Iris pigment epithelial cell (primary cell): ENCODE measurements at regions not wholly inside any gene's neighbourhood (a gene's known extent, or its start where the extent isn't known, plus 50 kb on each side); places are given as distances from the start of the nearest gene placed in this dataset.
"Not testable (repeated sequence)": the region's sequence is repeated elsewhere in the genome, so short reads cannot be mapped to it uniquely, and the experiment has no call there.

Source experiments
- DNase-seq: peaks from one replicate; pipeline ENCODE4 v3.0.0-alpha.2; 2011; ENCODE audit warnings: low read depth

DNA sequence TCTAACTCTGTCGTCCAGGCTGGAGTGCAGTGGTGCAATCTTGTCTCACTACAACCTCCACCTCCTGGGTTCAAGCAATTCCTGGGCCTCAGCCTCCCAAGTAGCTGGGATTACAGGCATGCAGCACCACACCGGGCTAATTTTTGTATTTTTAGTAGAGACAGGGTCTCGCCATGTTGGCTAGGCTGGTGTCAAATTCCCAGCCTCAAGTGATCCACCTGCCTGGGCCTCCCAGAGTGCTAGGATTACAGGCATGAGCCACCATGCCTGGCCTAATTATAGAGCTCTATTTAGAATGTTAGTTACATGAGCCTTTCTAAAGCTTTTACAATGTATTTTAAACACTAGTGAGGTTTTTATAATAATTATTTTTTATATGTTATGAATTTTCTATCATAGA, 1346.4 kb downstream of the TECRL start:
- DNase-seq: not testable (repeated sequence)

DNA sequence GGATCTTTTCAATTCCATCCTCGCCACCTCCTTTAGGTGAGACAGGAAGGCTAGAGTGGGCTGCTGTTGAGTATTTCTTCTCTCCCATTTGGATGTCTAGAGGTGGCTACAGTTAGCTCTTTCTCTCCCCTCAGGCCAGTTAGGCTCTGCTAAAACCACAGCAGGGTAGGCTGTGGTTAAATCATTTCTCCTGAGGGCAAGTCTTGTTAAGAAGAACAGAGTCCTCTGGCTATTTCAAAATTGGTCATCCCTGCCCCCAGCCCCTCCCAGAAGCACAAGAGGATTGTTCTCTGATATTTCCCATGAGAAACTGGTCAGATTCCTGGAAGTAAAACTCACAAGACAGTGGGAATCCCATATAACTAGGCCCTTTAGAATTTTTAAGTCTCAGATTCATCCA, 1359.5 kb downstream of the TECRL start:
- no peak for DNase-seq

DNA sequence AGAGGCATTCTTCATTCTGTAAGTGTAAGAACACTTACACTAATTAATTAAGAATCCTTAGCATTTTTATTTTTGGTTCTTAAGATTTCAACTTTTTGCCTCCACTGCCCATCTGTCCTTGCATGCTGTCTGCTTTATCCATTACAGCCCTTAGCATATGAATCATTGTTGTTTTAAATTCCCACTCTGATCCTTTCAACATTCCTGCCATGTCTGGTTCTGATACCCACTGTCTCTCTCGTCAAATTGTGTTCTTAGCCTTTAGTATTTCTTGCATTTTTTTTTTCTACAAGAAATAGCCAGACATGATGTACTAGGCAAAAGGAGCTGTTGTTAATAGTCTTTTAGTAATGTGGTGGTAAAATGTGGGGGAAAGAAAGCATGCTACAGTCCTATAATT, 1360.0 kb downstream of the TECRL start:
- no peak for DNase-seq

DNA sequence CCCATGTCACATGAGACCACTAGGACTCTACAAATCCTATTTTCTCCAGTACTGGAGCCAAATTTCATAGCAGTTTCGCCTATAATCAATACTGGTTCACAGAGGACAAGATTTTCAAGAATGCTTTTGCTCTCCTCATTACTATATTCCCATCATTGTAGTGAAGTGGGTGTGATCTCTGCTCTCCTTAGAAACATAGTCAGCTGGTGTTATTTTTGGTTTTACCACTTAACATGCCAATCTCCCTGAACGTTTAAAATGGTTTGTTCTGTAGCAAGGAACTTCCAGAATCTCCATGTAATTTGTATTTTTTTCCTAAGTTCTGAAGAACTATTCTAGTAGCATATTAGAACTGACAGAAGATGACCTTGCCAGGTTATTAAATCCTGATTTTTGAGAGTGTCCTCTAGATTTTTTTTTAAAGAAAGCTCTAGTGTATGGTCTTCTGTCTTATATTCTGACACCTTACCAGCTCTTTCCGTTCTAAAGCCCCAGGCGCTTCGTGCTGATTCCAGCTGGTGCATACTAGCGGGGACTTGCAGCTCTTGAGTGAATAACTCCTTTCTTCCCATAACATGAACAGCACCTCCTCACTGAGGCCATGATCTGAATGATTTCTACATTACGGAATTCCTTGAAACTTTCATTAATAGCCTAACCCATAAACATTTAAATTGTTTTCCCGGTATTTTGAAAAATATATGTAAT, 1372.9 kb downstream of the TECRL start:
- DNase-seq: no peak

DNA sequence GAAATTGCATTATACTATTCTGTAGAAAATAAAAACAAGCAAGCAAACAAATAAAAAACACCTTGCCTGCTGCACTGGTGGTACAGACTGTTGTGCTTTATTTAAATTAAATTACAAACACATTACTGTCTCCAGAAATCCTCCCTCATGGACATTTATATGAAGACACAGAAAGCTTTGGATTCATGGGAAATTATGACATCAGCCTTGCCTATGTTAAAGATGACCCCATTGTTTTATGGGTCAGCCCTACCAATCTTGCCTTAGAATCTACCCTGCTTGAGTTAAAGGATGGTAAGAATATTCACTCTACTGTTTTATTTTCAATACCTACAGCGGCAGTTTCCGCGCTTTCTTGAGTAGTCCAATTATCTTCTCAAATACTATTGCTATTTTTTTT, 1379.9 kb downstream of the TECRL start:
- DNase-seq: no peak

- no peak for DNase-seq
Measured at GRCh38 chr4:63020661-63021060, 1388.6 kb downstream of the TECRL start.

- DNase-seq: no peak
Measured at GRCh38 chr4:63017300-63017699, 1392.0 kb downstream of the TECRL start.

DNA sequence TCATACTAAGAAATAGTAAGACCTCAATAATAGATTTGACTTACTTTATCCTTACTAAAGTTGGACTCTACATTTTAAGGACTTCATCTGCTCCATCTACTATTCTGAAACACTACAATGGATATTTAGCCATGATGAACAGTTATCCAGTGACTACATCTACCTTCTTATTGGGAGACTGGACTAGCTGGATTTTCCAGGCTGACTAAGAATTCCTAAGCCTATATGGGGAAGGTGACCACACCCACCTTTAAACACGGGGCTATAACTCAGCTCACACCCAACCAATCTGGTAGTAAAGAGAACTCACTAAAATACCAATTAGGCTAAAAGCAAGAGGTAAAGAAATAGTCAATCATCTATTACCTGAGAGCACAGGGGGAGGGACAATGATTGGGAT, 1438.4 kb downstream of the TECRL start:
- DNase-seq: no peak

- no peak for DNase-seq
Measured at GRCh38 chr4:62960415-62960814, 1448.8 kb downstream of the TECRL start.

- DNase-seq: no peak
Measured at GRCh38 chr4:62953752-62954151, 1455.5 kb downstream of the TECRL start.

GRCh38 chr4:62952366-62952765, 1456.9 kb downstream of the TECRL start:
- DNase-seq: no peak

GRCh38 chr4:62948108-62948507, 1461.1 kb downstream of the TECRL start:
- DNase-seq: no peak

DNA sequence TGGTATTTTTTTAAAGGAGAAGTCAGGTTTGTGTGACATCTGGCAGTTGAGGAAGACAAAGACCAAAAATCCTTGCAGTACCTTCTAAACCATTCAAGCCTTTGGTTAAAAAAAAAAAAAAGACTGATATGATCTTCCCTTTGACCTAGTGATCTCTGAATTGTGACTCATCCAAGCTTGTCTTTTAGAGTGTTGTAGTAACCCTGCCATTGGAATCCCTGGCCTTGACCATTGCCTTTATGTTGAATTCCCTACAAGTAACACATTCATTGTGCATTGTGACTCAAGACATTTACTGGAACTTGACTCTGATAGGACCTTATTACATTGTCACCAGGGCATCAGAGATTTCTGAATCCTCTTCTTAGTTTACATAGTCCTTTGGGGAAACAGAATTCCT, 1469.0 kb downstream of the TECRL start:
- no peak for DNase-seq

- no peak for DNase-seq
Measured at GRCh38 chr4:62930884-62931283, 1478.4 kb downstream of the TECRL start.

DNA sequence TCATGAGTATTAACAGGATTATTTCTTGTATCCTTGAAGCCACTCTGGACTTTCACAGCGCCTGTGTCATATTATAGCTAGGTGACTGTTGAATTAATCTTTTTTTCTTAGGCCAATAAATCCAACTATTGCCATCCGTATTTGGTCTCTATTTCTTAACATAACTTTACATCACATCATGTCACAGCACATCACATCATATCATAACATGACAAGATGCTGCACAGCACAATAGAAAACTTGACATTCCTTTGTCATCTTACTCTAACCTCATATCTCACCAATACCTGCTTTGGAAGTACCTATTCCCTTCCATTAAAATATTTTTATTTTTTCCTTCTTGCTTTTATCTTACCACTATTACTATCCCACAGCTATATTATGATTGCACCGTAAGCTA, 1480.8 kb downstream of the TECRL start:
- DNase-seq: no peak

GRCh38 chr4:62927574-62927973, 1481.7 kb downstream of the TECRL start:
- no peak for DNase-seq

GRCh38 chr4:62923783-62924182, 1485.5 kb downstream of the TECRL start:
- no peak for DNase-seq

DNA sequence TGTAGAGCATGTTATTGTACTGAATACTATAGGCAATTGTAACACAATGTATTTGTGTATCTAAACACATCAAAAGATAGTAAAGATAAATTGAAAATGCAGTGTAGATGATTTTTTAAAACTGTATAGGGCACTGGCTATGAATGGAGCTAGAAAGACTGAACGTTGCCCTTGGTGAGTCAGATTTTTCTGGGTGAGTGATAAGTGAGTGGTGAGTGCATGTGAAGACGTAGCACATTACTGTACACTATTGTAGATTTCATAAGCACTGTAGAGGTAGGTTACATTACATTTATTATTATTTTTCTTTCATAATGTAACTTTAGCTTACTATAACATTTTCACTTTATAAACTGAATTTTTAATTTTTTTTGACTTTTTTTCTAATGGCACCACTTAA, 1491.6 kb downstream of the TECRL start:
- no peak for DNase-seq

GRCh38 chr4:62914758-62915157, 1494.5 kb downstream of the TECRL start:
- no peak for DNase-seq

- DNase-seq: no peak
Measured at GRCh38 chr4:62913065-62913464, 1496.2 kb downstream of the TECRL start.

DNA sequence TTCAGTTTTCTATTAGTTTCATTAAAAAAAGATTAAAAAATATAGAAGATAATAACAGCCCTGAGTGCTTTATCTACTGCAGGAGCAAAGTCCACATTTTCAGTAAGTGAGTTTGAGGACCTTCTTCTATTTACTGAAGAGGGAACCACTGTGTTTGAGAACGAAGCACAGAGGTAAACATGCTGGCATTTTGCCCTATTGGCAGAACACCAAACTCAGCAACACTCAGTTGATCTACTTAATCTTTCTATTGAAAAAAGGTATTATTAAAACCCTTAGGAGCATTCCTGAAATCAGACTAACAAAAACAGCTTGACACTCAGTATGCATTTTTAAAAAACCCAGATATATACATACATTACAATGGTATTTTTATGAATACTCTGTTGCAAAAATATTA, 1496.7 kb downstream of the TECRL start:
- no peak for DNase-seq

DNA sequence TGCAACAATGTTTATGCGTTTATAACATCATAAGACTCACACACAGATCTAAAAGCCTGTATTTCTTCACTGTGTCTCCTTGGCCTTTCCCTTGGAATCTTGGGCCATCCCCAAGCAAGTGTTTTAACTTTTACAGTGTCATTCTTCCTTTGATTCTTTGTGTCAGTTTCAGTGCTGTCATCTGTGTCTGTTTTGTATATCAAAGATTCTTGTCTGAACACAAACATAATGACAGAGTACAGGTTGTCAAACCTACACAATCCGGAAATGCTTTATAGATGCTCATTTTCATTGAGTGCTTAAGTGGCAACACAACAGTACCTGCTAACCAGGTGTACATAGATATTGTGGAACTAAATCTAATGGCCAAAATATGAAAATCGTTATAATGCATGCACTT, 1500.0 kb downstream of the TECRL start:
- DNase-seq: no peak

GRCh38 chr4:62901101-62901500, 1508.1 kb downstream of the TECRL start:
- DNase-seq: no peak

DNA sequence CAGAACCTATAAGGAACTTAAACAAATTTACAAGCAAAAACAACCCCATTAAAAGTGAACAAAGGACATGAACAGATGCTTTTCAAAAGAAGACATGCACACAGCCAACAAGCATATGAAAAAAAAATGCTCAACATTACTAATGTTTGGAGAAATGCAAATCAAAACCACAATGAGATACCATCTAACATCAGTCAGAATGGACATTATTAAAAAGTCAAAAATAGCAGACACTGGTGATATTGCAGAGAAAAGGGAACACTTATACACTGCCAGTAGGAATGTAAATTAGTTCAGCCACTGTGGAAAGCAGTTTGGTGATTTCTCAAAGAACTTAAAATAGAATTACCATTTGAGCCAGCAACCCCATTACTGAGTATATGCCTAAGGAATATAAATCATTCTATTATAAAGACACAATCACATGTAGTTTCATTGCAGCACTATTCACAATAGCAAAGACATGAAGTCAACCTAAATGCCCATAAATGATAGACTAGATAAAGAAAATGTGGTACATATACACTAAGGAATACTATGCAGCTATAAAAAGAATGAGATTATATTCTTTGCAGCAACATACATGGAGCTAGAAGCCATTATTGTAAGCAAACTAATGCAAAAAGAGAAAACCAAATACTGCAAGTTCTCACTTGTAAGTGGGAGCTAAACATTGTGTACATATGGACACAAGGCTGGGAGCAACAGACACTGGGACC, 1509.4 kb downstream of the TECRL start:
- no peak for DNase-seq
